ENCODE measurements at regions not wholly inside any gene's neighbourhood (a gene's known extent, or its start where the extent isn't known, plus 50 kb on each side); places are given as distances from the start of the nearest gene placed in this dataset.

DNA sequence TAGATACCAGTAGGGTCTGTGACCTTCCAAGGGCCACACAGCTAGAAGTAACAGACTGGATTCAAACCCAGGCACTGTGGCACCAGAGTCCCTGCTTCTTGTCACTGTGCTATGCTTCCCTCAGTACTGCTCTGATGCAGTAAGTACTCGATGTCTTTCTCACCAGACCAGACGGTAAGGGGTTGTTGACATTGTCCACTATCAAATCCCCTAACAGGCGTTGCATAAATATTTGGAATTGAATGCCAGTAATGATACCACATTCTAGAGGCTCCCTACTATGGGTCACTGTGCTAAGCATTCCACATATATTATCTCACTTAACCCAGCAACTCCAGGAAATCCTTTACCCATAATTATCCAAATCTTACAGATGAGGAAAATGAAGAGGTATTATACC lies 223.1 kb downstream of the C1D start:
- TF ChIP-seq, protein P1, sequence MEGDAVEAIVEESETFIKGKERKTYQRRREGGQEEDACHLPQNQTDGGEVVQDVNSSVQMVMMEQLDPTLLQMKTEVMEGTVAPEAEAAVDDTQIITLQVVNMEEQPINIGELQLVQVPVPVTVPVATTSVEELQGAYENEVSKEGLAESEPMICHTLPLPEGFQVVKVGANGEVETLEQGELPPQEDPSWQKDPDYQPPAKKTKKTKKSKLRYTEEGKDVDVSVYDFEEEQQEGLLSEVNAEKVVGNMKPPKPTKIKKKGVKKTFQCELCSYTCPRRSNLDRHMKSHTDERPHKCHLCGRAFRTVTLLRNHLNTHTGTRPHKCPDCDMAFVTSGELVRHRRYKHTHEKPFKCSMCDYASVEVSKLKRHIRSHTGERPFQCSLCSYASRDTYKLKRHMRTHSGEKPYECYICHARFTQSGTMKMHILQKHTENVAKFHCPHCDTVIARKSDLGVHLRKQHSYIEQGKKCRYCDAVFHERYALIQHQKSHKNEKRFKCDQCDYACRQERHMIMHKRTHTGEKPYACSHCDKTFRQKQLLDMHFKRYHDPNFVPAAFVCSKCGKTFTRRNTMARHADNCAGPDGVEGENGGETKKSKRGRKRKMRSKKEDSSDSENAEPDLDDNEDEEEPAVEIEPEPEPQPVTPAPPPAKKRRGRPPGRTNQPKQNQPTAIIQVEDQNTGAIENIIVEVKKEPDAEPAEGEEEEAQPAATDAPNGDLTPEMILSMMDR (conservative IDR thresholded peaks at IDR 0.05; ENCODE audit: low read depth in 2 of 2), result no peak
- no peak for TF ChIP-seq STAT1 (IDR thresholded peaks at IDR 0.05; ENCODE audit: unreplicated experiment)
- TF ChIP-seq, protein P2, sequence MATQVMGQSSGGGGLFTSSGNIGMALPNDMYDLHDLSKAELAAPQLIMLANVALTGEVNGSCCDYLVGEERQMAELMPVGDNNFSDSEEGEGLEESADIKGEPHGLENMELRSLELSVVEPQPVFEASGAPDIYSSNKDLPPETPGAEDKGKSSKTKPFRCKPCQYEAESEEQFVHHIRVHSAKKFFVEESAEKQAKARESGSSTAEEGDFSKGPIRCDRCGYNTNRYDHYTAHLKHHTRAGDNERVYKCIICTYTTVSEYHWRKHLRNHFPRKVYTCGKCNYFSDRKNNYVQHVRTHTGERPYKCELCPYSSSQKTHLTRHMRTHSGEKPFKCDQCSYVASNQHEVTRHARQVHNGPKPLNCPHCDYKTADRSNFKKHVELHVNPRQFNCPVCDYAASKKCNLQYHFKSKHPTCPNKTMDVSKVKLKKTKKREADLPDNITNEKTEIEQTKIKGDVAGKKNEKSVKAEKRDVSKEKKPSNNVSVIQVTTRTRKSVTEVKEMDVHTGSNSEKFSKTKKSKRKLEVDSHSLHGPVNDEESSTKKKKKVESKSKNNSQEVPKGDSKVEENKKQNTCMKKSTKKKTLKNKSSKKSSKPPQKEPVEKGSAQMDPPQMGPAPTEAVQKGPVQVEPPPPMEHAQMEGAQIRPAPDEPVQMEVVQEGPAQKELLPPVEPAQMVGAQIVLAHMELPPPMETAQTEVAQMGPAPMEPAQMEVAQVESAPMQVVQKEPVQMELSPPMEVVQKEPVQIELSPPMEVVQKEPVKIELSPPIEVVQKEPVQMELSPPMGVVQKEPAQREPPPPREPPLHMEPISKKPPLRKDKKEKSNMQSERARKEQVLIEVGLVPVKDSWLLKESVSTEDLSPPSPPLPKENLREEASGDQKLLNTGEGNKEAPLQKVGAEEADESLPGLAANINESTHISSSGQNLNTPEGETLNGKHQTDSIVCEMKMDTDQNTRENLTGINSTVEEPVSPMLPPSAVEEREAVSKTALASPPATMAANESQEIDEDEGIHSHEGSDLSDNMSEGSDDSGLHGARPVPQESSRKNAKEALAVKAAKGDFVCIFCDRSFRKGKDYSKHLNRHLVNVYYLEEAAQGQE (IDR thresholded peaks at IDR 0.05; ENCODE audit: unreplicated experiment), result no peak
- TF ChIP-seq NANOG (IDR thresholded peaks at IDR 0.05; ENCODE audit: borderline replicate concordance), result no peak
- no peak for TF ChIP-seq POLR2AphosphoS5 (IDR thresholded peaks at IDR 0.05; ENCODE audit: low read depth)
